HG02943 (cell line): ENCODE measurements at regions not wholly inside any gene's neighbourhood (a gene's known extent, or its start where the extent isn't known, plus 50 kb on each side); places are given as distances from the start of the nearest gene placed in this dataset.

Experiments used
- ATAC-seq: cut with Tn5 transposase; IDR thresholded peaks from one replicate; pipeline ENCODE4 v1.9.1; 2021; ENCODE audit warnings: mild to moderate bottlenecking, low read depth, moderate library complexity; ENCODE audit not compliant: unreplicated experiment

GRCh38 chr14:50036211-50036610 is 80.2 kb downstream of the VCPKMT start:
- no peak for ATAC-seq

GRCh38 chr14:50036637-50037036 is 79.7 kb downstream of the VCPKMT start:
- ATAC-seq: no peak

GRCh38 chr14:50037240-50037639 is 79.1 kb downstream of the VCPKMT start:
- no peak for ATAC-seq

GRCh38 chr14:50037852-50038251 is 78.5 kb downstream of the VCPKMT start:
- ATAC-seq: no peak

GRCh38 chr14:50038398-50039119 is 77.8 kb downstream of the VCPKMT start:
- peak; percentile 66 for ATAC-seq

GRCh38 chr14:50039120-50039517 is 77.3 kb downstream of the VCPKMT start:
- ATAC-seq: no peak

GRCh38 chr14:50039734-50040400 is 76.5 kb downstream of the VCPKMT start:
- ATAC-seq: no peak

GRCh38 chr14:50040401-50040775 is 76.0 kb downstream of the VCPKMT start:
- no peak for ATAC-seq

GRCh38 chr14:50040895-50041465 is 75.4 kb downstream of the VCPKMT start:
- ATAC-seq: no peak

- ATAC-seq: no peak
These were observed 74.4 kb downstream of the VCPKMT start for GRCh38 chr14:50041980-50042379.

GRCh38 chr14:50044042-50044651 is 72.2 kb downstream of the VCPKMT start:
- no peak for ATAC-seq

GRCh38 chr14:50045039-50045711 is 71.2 kb downstream of the VCPKMT start:
- peak; percentile 84 for ATAC-seq

- ATAC-seq: no peak
These were observed 70.5 kb downstream of the VCPKMT start for GRCh38 chr14:50045837-50046236.

GRCh38 chr14:50047274-50047676 is 69.1 kb downstream of the VCPKMT start:
- ATAC-seq: no peak

- no peak for ATAC-seq
These were observed 67.3 kb downstream of the VCPKMT start for GRCh38 chr14:50049093-50049492.

- ATAC-seq: no peak
These were observed 66.4 kb downstream of the VCPKMT start for GRCh38 chr14:50049703-50050570.

- no peak for ATAC-seq
These were observed 65.3 kb downstream of the VCPKMT start for GRCh38 chr14:50051106-50051505.

- no peak for ATAC-seq
These were observed 64.7 kb downstream of the VCPKMT start for GRCh38 chr14:50051706-50052105.

GRCh38 chr14:50052517-50052916 is 63.9 kb downstream of the VCPKMT start:
- no peak for ATAC-seq

GRCh38 chr14:50053935-50054334 is 62.4 kb downstream of the VCPKMT start:
- no peak for ATAC-seq
